PFSK-1 (cell line): ENCODE measurements at regions not wholly inside any gene's neighbourhood (a gene's known extent, or its start where the extent isn't known, plus 50 kb on each side); places are given as distances from the start of the nearest gene placed in this dataset.

Experiments
- POLR2AphosphoS5 ChIP-seq: IDR thresholded peaks from 2 replicates; pipeline ENCODE4 v1.6.1; 2012; ENCODE audit warnings: low read depth, mild to moderate bottlenecking, control low read depth, low read length, moderate library complexity
- TAF1 ChIP-seq: IDR thresholded peaks from 2 replicates; pipeline ENCODE4 v1.6.1; 2012; ENCODE audit warnings: low read length, control low read depth, borderline replicate concordance; ENCODE audit not compliant: insufficient read depth

DNA sequence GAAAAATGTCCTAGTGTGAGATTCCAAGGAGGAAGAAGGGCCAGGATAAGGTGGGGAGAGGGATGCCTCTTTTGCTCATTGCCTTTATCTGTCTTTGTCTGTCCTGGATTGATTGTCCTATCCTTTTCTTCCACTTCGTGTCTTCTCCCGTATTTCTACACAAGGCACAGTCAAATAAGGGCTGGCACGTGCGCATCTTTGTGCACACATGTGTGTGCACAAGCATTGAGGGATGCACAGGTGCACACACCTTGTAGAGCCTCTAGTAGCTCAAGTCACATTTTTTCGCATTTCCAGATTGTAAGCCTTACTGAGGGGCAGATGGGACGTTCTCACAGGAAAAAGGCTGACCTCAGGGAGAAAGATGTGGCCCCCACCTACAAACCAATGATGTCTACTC, 170.2 kb upstream of the TNP1 start:
- TF ChIP-seq TAF1 = no peak
- TF ChIP-seq POLR2AphosphoS5 = no peak
